ENCODE measurements at regions not wholly inside any gene's neighbourhood (a gene's known extent, or its start where the extent isn't known, plus 50 kb on each side); places are given as distances from the start of the nearest gene placed in this dataset.
"Not testable (repeated sequence)": the region's sequence is repeated elsewhere in the genome, so short reads cannot be mapped to it uniquely, and the experiment has no call there.

DNA sequence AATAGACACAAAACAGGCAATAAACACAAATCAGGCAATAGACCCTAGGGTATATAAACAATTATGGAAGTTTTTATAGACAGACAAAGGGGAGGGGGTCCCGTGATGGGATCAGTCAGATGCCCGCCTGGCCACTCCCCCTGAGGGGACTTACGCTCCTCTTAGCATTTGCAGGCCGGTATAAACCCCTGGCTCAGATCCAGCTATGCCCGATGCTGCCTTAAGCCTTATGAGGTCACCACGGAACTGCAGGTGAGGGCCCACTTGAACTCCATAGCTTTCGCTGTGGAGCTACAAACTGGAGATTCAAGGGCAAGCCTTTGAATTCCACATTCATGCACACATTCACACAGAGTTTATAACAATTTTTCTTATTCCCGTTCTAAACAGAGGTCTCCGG, 340.5 kb upstream of the USP9Y start:
- DNase-seq: no peak

DNA sequence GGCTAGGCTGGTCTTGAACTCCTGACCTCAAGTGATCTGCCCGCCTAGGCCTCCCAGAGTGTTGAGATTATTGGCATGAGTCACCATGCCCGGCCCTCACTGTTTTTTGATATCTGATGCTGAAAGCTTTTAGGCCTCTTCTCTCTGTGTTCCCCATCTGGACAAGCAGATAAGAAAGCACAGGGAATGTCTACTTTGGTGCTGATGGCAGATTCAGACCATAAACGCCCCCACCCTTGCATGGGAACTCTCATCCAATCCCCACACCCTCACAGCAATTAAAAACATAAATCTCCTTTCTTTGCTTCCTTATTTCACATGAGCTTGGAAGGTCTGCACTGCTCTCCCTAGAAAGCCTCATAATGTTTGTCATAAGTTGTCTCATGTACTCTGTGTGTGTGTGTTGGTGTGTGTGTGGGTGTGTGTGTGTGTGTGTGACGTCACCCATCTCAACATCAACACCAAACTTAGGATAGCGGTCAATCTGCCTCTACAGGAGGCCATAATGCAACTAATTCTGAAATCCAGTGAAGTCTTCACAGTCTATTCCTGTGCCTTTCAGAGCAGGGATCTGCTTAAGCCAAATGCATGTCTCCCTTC, 335.6 kb upstream of the USP9Y start:
- DNase-seq: no peak

DNA sequence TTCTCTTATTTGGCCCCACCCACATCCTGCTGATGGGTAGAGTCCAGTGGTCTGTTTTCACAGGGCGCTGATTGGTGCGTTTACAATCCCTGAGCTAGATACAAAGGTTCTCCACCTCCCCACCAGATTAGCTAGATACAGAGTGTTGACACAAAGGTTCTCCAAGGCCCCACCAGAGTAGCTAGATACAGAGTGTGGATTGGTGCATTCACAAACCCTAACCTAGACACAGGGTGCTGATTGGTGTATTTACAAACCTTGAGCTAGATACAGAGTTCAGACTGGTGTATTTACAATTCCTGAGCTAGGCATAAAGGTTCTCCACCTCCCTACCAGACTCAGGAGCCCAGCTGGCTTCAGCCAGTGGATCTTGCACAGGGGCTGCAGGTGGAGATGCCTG, 326.4 kb upstream of the USP9Y start:
- not testable (repeated sequence) for DNase-seq

DNA sequence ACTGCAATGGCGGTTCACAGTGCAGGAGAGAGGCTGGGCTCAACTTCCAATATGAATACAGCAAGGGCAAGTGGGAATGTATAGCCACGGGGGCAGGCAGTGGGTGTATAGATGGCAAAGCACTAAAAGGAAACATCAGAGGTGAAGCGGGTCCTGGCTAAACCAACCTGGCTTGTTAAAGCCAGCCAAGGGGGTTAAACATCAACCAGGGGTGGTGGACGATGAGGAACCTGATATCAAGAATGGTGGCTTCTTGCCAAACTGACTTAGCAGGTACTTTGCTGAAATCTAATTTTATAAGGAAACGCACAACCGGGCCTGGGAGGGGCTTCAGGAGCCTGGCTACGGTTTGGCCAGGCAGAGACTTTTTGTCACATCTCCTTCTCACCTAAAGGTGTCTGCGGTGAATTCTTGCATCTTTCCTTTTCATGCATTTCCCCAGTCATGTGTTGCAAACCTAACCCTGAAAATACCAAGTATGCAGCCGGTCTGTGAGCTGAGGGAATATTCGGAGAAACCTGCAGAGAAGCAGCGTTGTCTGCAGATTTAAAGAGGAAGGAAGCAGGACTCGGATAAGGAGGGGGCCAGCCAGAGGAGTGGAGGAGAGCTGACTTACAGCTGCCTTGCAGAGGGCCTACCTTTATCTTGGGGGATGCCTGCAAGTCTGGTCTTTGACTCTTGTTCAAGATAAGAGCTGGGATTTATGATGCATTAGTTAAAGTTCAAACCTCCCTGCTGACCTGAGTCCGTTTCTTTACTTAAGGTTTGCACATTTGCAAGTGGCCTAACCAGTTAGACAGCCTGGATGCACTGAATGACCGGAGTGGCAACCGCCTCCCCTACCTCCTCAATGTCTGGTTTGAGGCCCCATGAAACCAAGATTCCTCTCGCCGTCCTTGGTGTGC, 309.1 kb upstream of the USP9Y start:
- DNase-seq: not testable (repeated sequence)

DNA sequence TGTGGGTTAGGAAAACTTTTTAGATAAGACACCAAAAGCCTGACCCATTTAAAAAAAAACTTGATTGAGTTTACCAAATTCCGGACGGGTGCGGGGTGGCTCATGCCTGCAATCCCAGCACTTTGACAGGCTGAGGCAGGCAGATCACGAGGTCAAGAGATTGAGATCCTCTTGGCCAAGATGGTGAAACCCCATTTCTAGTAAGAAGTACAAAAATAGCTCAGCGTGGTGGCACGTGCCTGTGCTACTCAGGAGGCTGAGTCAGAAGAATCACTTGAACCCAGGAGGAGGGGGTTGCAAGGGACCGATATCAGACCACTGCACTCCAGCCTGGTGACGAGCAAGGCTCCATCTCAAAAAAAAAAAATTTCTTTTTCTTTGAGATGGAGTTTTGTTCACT, 307.8 kb upstream of the USP9Y start:
- DNase-seq: no peak

DNA sequence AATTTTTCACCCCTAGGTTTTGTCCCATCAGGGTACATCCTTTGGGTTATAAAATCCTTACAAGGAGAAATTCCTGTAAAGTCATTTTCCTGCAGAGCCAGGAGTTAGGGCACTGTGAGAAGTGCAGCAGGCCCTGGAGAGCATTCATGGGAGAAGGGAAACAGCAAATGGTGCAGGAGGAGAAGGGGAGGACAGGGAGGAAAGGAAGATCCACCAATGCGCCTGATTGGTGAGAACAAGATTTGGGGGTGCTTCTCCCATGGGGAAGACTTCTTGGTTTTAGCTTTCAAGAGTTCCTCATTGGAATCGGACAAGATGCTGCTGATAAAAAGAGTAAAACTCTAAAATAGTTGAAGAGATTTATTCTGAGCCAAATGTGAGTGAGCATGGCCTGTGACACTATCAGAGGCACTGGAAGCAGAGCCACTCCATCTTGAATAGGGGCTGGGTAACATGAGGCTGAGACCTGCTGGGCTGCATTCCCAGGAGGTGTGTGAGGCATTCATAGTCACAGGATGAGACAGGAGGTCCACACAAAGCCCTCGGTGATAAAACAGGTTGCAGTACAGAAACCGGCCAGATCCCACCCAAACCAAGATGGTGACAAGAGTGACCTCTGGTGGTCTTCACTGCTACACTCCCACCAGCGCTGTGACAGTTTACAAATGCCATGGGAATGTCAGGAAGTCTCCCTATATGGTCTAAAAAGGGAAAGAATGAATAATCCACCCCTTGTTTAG, 305.5 kb upstream of the USP9Y start:
- DNase-seq: not testable (repeated sequence)

DNA sequence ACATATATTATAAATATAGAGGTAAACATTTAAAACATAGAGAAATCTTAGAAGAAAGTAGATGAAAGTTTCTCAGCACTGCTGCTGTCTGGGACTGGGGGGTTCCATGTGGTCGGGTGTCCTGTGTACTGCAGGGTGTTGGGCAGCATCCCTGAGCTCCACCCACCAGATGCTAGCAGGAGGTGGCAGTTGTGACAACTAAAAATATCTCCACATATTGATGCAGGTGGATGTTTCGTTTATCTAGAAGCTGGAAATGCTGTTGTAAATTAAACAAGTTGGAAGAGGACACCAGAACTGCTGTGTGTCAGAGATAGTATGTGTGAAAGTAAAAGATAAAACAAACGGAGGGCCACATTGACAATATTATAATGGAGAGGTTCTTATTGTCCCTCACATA, 297.1 kb upstream of the USP9Y start:
- DNase-seq: no peak

DNA sequence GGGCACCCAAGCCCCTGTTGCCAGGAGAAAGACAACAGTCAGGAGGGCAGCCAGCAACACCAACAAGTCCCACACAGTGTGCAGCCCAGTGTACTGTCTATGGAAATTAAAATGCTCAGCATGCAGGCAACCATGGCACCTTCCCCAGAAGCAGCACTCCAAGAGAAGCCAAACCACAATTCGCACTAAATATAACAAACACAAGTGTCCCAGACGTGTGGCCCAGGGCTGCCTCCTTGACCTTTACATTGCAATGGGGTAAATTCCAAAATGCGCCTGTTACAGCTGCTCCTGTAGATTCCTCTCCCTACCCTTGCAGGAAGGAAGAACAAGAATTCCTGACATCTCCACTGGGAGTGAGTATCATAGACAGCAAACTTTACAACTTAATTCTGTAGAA, 292.8 kb upstream of the USP9Y start:
- no peak for DNase-seq

DNA sequence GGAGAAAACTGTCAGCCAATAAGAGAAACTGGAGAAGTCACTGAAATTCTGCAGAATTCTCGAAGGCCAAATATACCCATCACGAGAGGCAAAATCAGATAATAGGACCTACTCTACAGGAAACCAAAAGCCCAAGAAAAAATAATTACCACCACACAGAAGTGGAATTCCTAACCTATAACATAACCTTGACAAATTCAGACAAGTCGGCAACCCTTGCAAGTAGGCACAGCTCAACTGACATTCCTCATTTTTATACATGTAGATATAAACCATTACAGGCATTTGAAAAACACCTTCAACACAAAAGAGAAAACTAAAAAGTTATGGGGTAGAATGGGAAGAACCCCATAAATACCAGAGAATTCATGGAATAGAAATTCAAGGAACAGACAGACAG, 290.3 kb upstream of the USP9Y start:
- DNase-seq: no peak

DNA sequence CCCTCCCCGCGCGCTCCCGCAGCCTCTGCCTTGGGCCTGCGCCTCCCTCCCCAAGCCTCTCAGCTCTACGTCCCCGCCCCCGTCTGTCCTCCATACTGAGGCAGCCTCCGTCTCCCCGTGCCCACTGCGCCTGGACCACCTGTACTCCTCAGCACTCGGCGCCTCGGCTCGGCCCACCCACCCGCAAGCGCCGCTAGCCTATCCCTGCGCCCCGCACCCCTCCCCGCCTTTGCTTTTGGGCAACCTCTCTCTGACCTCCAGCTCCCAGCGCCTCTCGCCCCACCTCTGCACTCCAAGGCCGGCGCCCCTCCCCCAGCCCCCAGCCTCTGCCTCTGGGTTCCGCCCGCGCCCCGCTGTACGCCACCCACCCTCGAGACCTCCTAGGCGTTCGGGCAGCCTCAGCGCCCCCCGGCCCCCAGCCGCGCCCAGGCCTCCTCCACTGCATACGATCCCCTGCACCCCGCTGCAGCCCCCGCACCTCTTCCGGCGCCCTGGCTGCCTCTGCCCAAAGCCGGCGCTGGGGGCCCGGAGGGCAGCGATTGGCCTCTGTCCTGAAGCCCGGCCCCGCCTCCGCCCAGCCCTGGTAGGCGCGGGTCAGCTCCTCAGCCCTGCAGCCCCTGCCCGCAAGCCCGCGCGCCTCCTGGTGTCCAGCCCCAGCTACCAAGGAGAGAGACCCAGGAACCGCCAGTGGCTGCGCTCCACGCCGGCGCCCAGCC, 279.8 kb upstream of the USP9Y start:
- peak; percentile 55 for DNase-seq

DNA sequence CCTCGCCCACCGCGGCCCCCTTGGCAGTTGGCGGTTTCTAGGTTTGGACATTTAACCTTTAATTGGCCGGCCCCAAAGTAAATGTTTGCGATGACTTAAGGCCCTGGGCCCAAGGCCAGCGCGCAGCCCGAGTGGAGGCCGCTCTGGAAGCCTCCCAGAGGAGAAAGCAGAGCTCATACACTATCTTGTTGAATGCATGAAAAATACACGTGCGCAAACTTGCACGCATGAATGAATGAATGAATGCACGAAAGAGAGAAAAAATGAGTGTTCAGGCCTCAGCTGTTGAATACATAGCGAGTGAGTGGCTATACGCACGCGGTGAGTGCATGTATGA, 279.3 kb upstream of the USP9Y start:
- no peak for DNase-seq

DNA sequence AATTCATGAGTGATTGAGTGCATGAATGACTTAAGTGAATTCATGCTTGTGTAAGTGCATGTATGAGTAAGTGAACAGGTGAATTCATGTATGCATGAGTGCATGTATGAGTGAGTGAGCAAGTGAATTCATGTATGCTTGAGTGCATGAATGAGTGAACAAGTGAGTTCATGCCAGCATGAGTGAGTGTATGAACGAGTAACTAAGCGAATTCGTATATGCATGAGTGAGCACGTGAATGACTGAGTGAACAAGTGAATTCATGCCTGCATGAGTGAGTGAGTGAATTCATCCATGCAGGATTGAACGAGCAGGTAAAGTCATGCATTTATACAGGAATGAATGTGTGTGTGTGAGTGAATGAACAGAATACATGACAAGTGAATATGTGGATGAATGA, 278.5 kb upstream of the USP9Y start:
- no peak for DNase-seq

DNA sequence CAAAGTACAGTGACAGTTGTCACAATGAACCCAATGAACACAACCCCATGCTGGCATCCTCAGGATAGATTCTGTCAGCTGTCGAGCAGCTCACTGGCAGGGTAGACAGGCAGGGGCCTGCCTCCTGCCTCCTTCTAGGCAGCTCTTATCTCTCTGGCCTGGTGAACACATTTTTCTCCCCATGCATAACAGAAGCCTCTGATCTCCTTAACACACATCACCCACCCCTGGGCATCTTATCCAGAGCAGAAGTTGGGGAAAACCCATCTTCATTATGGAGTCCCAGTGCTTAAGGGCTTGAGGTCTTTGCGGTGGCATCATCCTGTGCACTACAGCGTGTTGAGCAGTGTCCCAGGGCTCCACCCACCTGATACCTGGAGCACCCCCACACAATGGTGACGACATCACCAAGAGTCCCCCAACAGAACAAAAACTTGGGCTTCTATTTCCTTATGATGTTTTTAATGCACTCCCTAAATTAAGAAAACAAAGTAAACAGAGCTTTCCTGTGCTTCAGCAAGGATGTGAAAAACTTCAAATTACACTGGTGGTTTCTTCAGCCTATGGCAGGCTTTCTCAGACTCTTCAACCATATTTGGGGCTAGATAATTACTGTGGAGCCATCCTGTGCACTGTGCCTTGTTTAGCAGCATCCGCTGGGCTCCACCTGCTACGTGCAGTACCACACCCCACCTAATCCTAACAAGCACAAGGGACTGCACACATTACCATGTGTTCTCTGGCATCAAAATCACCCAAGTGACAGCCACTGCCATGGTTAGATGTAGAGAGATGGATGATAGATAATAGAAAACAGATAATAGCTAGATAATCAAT, 277.4 kb upstream of the USP9Y start:
- no peak for DNase-seq

DNA sequence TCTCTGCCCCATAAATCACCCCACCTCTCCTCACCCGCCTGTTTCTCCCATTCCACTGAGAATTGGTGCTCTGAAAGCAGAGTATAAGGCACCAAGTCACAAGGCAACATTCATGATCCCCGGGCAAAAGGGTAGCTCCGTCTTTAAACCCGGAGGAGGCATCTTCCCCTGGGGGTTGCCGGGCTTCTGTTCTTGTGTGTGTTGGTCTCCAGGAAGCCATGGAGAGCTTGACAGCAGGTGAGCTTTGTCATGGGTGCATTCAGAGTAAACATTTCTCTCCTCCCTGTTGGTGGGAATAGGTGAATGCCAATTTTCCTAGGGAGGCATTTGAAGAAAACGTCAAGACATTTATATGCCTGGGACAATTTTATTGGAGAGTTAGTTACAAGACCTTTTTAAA, 275.5 kb upstream of the USP9Y start:
- no peak for DNase-seq

DNA sequence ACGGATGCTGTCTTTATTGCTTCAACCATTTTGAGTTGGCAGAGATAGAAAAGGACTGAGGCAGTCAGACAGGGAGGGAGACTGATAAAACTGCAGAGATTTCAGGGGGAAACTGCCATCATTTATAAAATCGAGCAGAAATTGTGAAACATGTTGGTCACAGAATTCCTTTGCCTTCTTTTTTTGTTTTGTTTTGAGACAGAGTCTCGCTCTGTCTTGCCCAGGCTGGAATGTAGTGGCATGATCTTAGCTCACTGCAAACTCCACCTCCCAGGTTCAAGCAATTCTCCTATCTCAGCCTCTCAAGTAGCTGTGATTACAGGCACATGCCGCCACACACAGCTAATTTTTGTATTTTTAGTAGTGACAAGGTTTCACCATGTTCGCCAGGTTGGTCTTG, 273.7 kb upstream of the USP9Y start:
- no peak for DNase-seq

DNA sequence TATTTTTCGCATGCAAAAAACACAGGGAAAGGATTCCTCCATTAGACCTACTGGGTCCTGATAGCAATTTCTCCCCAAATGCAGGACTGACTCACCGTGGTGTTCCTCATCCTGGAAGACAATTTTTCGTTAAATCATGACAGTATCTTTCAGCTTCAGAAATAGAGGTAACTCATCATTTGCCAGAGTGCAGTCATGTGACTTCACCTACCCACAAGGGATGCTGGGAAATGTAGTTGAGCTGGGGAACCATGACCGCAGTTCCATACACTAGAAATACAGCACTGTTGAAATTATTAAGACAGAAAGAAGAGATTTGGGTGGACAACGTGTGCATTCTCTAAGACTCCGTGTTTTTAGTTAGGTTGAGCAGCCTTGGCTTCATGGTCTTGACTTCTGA, 269.5 kb upstream of the USP9Y start:
- no peak for DNase-seq

DNA sequence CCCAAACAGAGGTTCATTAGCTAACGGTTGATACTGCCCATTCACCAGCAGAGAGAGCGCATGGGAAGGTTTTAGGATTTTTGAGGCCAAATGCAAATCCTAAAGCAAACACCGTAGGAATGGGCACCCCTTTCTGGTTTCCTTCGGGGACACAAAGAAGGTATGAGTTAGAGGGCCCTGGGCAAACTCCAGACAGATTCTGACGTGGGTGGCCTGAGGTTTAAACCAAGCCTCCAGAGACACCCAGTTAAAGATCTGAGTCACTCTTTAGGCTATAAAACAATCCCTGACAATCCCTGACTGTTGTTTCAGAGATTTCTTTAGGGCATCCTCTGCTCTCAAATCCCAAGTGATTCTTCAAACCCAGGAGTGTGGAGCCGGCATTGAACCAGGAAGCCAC, 262.2 kb upstream of the USP9Y start:
- not testable (repeated sequence) for DNase-seq

DNA sequence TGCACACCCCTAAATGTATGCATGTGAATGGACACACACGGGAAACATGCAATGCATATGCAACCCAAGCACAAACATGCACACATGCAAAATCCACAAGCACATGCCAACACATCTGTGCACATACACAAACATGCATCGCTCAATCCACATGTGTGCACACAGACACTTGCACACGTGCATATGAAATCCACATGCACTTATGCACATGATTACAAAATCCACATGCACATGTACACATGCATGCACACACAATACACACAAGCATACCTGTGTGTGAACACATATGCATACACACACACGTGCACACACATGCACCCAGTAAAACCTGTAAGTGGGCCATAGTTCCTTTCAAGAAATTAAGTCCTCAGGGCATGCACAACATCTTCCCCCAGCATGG, 256.8 kb upstream of the USP9Y start:
- no peak for DNase-seq

DNA sequence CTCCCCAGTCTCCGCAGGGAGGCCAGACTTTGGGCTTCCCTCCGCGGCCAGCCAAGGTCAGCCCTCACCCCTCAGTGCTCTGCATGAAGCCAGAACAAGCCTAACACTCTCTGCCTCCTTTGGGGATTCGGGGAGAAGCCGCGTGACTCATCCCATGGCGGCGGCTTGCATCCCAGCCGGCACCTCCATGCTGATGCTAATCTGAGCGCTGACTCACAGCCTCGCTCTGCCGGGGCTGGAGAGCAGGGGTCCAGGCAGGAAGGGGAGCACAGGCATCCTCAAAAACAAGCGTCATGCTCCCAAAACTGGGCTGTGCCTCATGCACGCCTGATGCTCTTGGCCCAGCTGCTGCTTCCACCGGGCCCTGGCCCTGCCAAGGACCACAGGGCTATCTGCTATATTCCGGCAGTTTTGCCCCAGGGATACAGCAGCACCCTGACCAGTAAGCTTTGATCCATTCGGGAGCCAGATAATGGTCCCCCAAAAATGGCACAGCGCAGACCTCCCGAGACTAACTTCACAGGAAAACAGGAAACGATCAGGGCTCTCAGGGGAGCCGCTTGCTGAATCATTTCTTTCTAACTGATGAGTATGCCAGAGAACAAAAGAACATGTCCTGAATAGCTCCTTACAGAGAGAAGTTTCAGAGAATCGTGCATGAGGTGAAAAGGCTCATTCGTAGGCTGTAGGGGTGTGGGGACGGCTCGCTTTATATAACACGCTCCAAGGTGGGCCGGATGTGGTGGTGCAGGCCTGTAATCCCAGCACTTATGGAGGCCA, 254.4 kb upstream of the USP9Y start:
- DNase-seq: not testable (repeated sequence)

DNA sequence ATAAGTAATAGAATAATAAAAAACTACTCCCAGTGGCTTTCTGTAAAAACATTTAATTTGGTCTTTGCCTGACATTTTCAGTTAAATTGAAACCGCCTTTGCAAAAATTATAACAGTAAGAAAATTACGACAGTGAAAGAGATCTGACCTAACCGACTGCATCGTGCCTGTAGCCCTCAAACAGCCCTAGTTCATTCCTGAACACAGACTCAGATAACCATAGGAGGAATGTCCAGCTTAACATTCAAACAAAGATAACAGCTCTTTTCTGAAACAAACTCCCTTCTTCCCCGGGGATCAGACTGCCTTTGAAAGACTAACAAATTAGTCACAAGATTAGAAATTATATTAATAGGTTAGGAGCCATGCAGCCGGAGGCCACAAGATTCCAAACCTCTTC, 252.5 kb upstream of the USP9Y start:
- not testable (repeated sequence) for DNase-seq

DNA sequence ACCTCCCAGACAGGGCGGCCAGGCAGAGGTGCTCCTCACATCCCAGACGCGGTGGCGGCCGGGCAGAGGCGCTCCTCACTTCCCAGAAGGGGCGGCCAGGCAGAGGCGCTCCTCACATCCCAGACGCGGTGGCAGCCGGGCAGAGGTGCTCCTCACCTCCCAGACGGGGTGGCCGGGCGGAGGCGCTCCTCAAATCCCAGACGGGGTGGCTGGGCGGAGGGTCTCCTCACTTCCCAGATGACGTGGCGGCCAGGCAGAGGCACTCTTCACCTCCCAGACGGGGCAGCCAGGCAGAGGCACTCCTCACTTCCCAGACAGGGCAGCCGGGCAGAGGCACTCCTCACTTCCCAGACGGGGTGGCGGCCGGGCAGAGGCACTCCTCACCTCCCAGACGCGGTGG, 247.7 kb upstream of the USP9Y start:
- not testable (repeated sequence) for DNase-seq

DNA sequence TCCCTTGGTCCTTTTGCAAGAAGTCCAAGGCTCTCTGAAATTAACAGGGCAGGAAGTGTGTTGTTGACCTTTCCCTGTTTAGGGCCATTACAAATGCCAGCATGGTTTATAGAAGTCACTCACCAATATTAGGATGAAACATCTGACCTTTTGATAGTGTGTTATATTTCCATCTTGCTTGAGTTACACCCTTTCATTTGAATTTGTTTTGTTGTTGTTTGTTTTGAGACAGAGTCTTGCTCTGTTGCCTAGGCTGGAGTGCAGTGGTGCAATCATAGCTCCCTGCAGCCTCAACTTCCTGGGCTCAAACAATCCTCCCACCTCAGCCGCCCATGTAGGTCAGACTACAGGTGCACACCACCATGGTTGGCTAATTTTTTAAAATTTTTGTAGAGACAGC, 241.1 kb upstream of the USP9Y start:
- no peak for DNase-seq
